GM19043 (cell line): ENCODE measurements at regions not wholly inside any gene's neighbourhood (a gene's known extent, or its start where the extent isn't known, plus 50 kb on each side); places are given as distances from the start of the nearest gene placed in this dataset.

ENCODE experiments used
- ATAC-seq: cut with Tn5 transposase; IDR thresholded peaks from one replicate; pipeline ENCODE4 v1.9.1; 2021; ENCODE audit warnings: low read depth; ENCODE audit not compliant: unreplicated experiment

- no peak for ATAC-seq
Measured at GRCh38 chr14:86712176-86712575, 1182.2 kb downstream of the FLRT2 start.

- ATAC-seq: no peak
Measured at GRCh38 chr14:86708846-86709339, 1178.9 kb downstream of the FLRT2 start.

GRCh38 chr14:86707071-86707470, 1177.1 kb downstream of the FLRT2 start:
- ATAC-seq: no peak

GRCh38 chr14:86683561-86683960, 1153.6 kb downstream of the FLRT2 start:
- ATAC-seq: no peak

GRCh38 chr14:86675059-86675458, 1145.1 kb downstream of the FLRT2 start:
- no peak for ATAC-seq

GRCh38 chr14:86673523-86673969, 1143.6 kb downstream of the FLRT2 start:
- ATAC-seq: no peak

- ATAC-seq: no peak
Measured at GRCh38 chr14:86672080-86672479, 1142.1 kb downstream of the FLRT2 start.

- no peak for ATAC-seq
Measured at GRCh38 chr14:86665975-86666374, 1136.0 kb downstream of the FLRT2 start.

- ATAC-seq: no peak
Measured at GRCh38 chr14:86662334-86662733, 1132.4 kb downstream of the FLRT2 start.

- no peak for ATAC-seq
Measured at GRCh38 chr14:86654558-86655184, 1124.7 kb downstream of the FLRT2 start.

GRCh38 chr14:86652526-86652925, 1122.6 kb downstream of the FLRT2 start:
- ATAC-seq: no peak

GRCh38 chr14:86646696-86647690, 1117.0 kb downstream of the FLRT2 start:
- ATAC-seq: no peak

- ATAC-seq: no peak
Measured at GRCh38 chr14:86646125-86646524, 1116.2 kb downstream of the FLRT2 start.

- ATAC-seq: no peak
Measured at GRCh38 chr14:86641310-86641709, 1111.4 kb downstream of the FLRT2 start.

GRCh38 chr14:86640288-86640687, 1110.3 kb downstream of the FLRT2 start:
- no peak for ATAC-seq

GRCh38 chr14:86639666-86640065, 1109.7 kb downstream of the FLRT2 start:
- no peak for ATAC-seq

GRCh38 chr14:86639146-86639545, 1109.2 kb downstream of the FLRT2 start:
- no peak for ATAC-seq

GRCh38 chr14:86627080-86627479, 1097.1 kb downstream of the FLRT2 start:
- ATAC-seq: no peak

- ATAC-seq: no peak
Measured at GRCh38 chr14:86626530-86626929, 1096.6 kb downstream of the FLRT2 start.

- no peak for ATAC-seq
Measured at GRCh38 chr14:86625637-86626036, 1095.7 kb downstream of the FLRT2 start.

- ATAC-seq: no peak
Measured at GRCh38 chr14:86619726-86620125, 1089.8 kb downstream of the FLRT2 start.
